GM12878 (cell line): ENCODE measurements at regions not wholly inside any gene's neighbourhood (a gene's known extent, or its start where the extent isn't known, plus 50 kb on each side); places are given as distances from the start of the nearest gene placed in this dataset.

Source experiments
- ATAC-seq: fragments of 200-7000 bp; cut with Tn5 transposase; 3 replicates; pipeline ENCODE4 v1.9.1; 2020; ENCODE audit warnings: mild to moderate bottlenecking, moderate library complexity
- BruUV-seq: library from RNA; stranded (reverse); fragments of 400-500 nt; replicated peaks from 2 replicates; lab custom pipeline; 2021; lab: Mats Ljungman, UMichigan
- CTCF ChIA-PET: fragments of 300-600 bp; sonication (Branson Sonifier 250); formaldehyde crosslinking; extraction: SDS; loops from one replicate; lab custom pipeline; 2021; ENCODE audit warnings: inconsistent platforms; lab: Yijun Ruan, JAX
- POLR2A ChIA-PET: fragments of 350-600 bp; formaldehyde crosslinking; extraction: SDS; loops from one replicate; lab custom pipeline; 2021; ENCODE audit warnings: inconsistent platforms; lab: Charles Lee
- RAD21 ChIA-PET: fragments of 300-600 bp; sonication (Branson Sonifier 250); formaldehyde crosslinking; loops from one replicate; lab custom pipeline; 2023; ENCODE audit warnings: antibody characterized with exemption; ENCODE audit not compliant: unreplicated experiment; lab: Charles Lee
- SMC1A ChIA-PET: fragments of 300-600 bp; sonication (Branson Sonifier 250); formaldehyde crosslinking; loops from one replicate; lab custom pipeline; 2023; ENCODE audit not compliant: unreplicated experiment, uncharacterized antibody; lab: Charles Lee
- DNase-seq: peaks from one replicate; pipeline ENCODE4 v3.0.0-alpha.2; 2011; ENCODE audit warnings: low read depth, low spot score
- FAIRE-seq: peaks from 3 replicates; lab custom pipeline; 2011; peaks lifted over from hg19 to GRCh38; lab: Jason Lieb, UNC
- H2AFZ ChIP-seq: 2 replicates; pipeline ENCODE4 v1.6.0; 2011; ENCODE audit warnings: low read depth, low read length, control low read depth; ENCODE audit not compliant: control insufficient read depth
- H3K27ac ChIP-seq: 2 replicates; pipeline ENCODE4 v1.5.1; 2011; ENCODE audit warnings: control low read depth; ENCODE audit not compliant: control insufficient read depth, insufficient read depth
- H3K27me3 ChIP-seq, 2 experiments: replicated peaks in 1 of 2; 2 replicates each; pipeline versions ENCODE4 v1.6.0 to v1.6.1; 2011; ENCODE audit warnings: low read length in 1 of 2; ENCODE audit not compliant: control insufficient read depth in 2 of 2, insufficient read depth in 2 of 2
- H3K36me3 ChIP-seq, 2 experiments: 2 replicates each; pipeline ENCODE4 v1.5.1; 2011; ENCODE audit warnings: low read length in 1 of 2; ENCODE audit not compliant: control insufficient read depth in 2 of 2, insufficient read depth in 2 of 2
- H3K4me1 ChIP-seq: 2 replicates; pipeline ENCODE4 v1.6.1; 2011; ENCODE audit warnings: mild to moderate bottlenecking, low read length, moderate library complexity, mixed read lengths; ENCODE audit not compliant: control insufficient read depth, insufficient read depth
- H3K4me2 ChIP-seq: 2 replicates; pipeline ENCODE4 v1.6.0; 2011; ENCODE audit warnings: control low read depth; ENCODE audit not compliant: control insufficient read depth, insufficient read depth
- H3K4me3 ChIP-seq: fragments of 200-600 bp; sonication (generic); 2 replicates; pipeline ENCODE4 v1.5.1; 2016
- H3K79me2 ChIP-seq: 2 replicates; pipeline ENCODE4 v1.6.0; 2011; ENCODE audit warnings: low read length; ENCODE audit not compliant: control insufficient read depth, insufficient read depth
- H3K9ac ChIP-seq: 2 replicates; pipeline ENCODE4 v1.8.0; 2011; ENCODE audit warnings: low read length, control low read depth, mixed read lengths; ENCODE audit not compliant: control insufficient read depth, insufficient read depth
- H3K9me3 ChIP-seq: replicated peaks from 3 replicates; pipeline ENCODE4 v1.5.1; 2011; ENCODE audit warnings: mild to moderate bottlenecking, low read length; ENCODE audit not compliant: control insufficient read depth, insufficient read depth
- H4K20me1 ChIP-seq: 2 replicates; pipeline ENCODE4 v1.6.0; 2011; ENCODE audit not compliant: control insufficient read depth, insufficient read depth
- BCLAF1 ChIP-seq: fragments of 450-650 bp; IDR thresholded peaks from 2 replicates; pipeline ENCODE4 v1.6.1; 2017; ENCODE audit warnings: antibody characterized with exemption, mild to moderate bottlenecking, moderate library complexity
- BRCA1 ChIP-seq: IDR thresholded peaks from 2 replicates; pipeline ENCODE4 v1.6.1; 2011; ENCODE audit warnings: low read depth, low read length, improper control_type of control experiment
- E2F8 ChIP-seq: fragments of 450-650 bp; IDR thresholded peaks from 2 replicates; pipeline ENCODE4 v1.6.1; 2018; ENCODE audit warnings: mild to moderate bottlenecking, low read depth, moderate library complexity; ENCODE audit not compliant: partially characterized antibody
- FOS ChIP-seq: IDR thresholded peaks from 3 replicates; pipeline ENCODE4 v1.6.1; 2011; ENCODE audit warnings: borderline replicate concordance; ENCODE audit not compliant: insufficient read length; ENCODE audit errors: extremely low read depth
- NR2C1 ChIP-seq: fragments of 450-650 bp; IDR thresholded peaks from 2 replicates; pipeline ENCODE4 v1.6.1; 2017; ENCODE audit warnings: antibody characterized with exemption, mild to moderate bottlenecking, moderate library complexity
- POLR2AphosphoS2 ChIP-seq: IDR thresholded peaks from 2 replicates; pipeline ENCODE4 v1.6.1; 2011; ENCODE audit warnings: low read depth, mild to moderate bottlenecking, low read length, improper control_type of control experiment, moderate library complexity
- SMAD5 ChIP-seq: IDR thresholded peaks from 2 replicates; pipeline ENCODE4 v1.6.1; 2016; ENCODE audit warnings: antibody characterized with exemption, low read depth
- SMC3 ChIP-seq: IDR thresholded peaks from 2 replicates; pipeline ENCODE4 v1.6.1; 2011; ENCODE audit warnings: low read length, improper control_type of control experiment, borderline replicate concordance
- STAT3 ChIP-seq: IDR thresholded peaks from 2 replicates; pipeline ENCODE4 v1.6.1; 2011; ENCODE audit warnings: low read depth, low read length, improper control_type of control experiment
- SUPT20H ChIP-seq: IDR thresholded peaks from 2 replicates; pipeline ENCODE4 v1.6.1; 2011; ENCODE audit warnings: low read depth, mild to moderate bottlenecking, low read length, moderate library complexity, borderline replicate concordance; ENCODE audit not compliant: control insufficient read depth
- YY1 ChIP-seq: IDR thresholded peaks from 2 replicates; pipeline ENCODE4 v1.6.1; 2011; ENCODE audit warnings: low read depth, mild to moderate bottlenecking, low read length
- ZBED1 ChIP-seq: IDR thresholded peaks from 2 replicates; pipeline ENCODE4 v1.6.1; 2016; ENCODE audit warnings: borderline replicate concordance
- ZNF207 ChIP-seq: fragments of 450-650 bp; IDR thresholded peaks from 2 replicates; pipeline ENCODE4 v1.6.1; 2014; ENCODE audit warnings: antibody characterized with exemption, mild to moderate bottlenecking, borderline replicate concordance
- ZNF384 ChIP-seq: IDR thresholded peaks from 2 replicates; pipeline ENCODE4 v1.6.1; 2012; ENCODE audit warnings: low read depth, mild to moderate bottlenecking, low read length, improper control_type of control experiment, borderline replicate concordance
- WGBS: methylation state at CpG from one replicate; pipeline ENCODE4 v1.1.6; 2016; ENCODE audit warnings: low lambda C conversion rate; ENCODE audit not compliant: insufficient replicate concordance, insufficient coverage; ENCODE audit errors: missing lambda C conversion rate; 5-methylcytosine and 5-hydroxymethylcytosine counted together
- in situ Hi-C: fragments of 300-500 bp; cut with MboI; formaldehyde crosslinking; loops from 9 replicates; pipeline ENCODE4 v1.14.3; 2018; ENCODE audit warnings: mixed read lengths
- intact Hi-C: fragments of 100-400 bp; cut with micrococcal nuclease; formaldehyde crosslinking; loops from one replicate; pipeline ENCODE4 v1.14.2; 2022; ENCODE audit not compliant: unreplicated experiment

- TF ChIP-seq SUPT20H (no peak), E2F8 (no peak), SMAD5 (no peak)
Observed at GRCh38 chr16:54685682-54686081, 245.0 kb upstream of the IRX5 start (continued).

DNA sequence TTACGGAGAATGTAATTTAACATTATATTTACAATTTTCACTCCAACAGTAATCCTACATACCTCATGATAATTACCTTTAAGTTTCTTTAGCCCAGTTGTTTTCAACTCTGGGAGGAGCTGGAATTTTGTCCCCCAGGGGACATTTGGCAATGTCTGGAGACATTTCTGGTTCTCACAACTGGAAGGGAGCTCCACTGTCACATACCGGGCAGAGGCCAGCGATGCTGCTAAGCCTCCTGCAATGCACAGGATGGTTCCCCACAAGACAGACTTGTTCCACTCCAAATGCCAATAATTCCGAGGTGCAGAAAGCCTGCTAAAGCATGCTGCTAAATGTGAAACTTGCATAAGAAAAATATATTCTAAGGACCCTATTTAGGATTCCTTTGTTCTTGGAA, 251.1 kb upstream of the IRX5 start:
- Histone ChIP-seq H3K27me3 (no peaks in the 10 kb centered on the region), H3K9me3 (no peaks in the 10 kb centered on the region), H4K20me1 (no peaks in the 10 kb centered on the region), H3K4me2 (no peak overlapping the region), H3K9ac (no peak overlapping the region), H2AFZ (no peak overlapping the region), H3K79me2 (no peaks in the 10 kb centered on the region), H3K4me3 (no peak overlapping the region), H3K4me1 (no peaks in the 10 kb centered on the region), H3K36me3 (no peaks in the 10 kb centered on the region), H3K27ac (no peak overlapping the region)
- ChIA-PET SMC1A (no interaction called here), RAD21 (no interaction called here), CTCF (no interaction called here), POLR2A (no interaction called here)
- in situ Hi-C loops (no loop called here), intact Hi-C loops (no loop called here)
- no TSS peak for BruUV-seq
- ATAC-seq: no peak
- TF ChIP-seq ZBED1: no peak
- TF ChIP-seq STAT3: no peak
- no peak for TF ChIP-seq NR2C1
- TF ChIP-seq YY1: no peak
- TF ChIP-seq FOS: no peak
- no peak for TF ChIP-seq POLR2AphosphoS2
- TF ChIP-seq BCLAF1: no peak
- TF ChIP-seq ZNF207: no peak
- no peak for TF ChIP-seq BRCA1
- no peak for TF ChIP-seq SMC3
- TF ChIP-seq ZNF384: no peak
- FAIRE-seq: no peak
- no peak for DNase-seq
- 67% methylated on average over 4 of the region's 4 CpGs for WGBS
